Stimulated activated CD4-positive, alpha-beta T cell treated with anti-CD3 and anti-CD28 coated beads, Interleukin-2, amount 100 ng/mL, for 24 hours (primary cell): ENCODE measurements at regions not wholly inside any gene's neighbourhood (a gene's known extent, or its start where the extent isn't known, plus 50 kb on each side); places are given as distances from the start of the nearest gene placed in this dataset.

Source experiments
- DNase-seq, 2 donors: peaks; one replicate each; pipeline ENCODE4 v3.0.0-alpha.2; 2020

GRCh38 chr15:62935300-62936081 lies 107.1 kb upstream of the TPM1 start:
- DNase-seq, result no peak

GRCh38 chr15:62938825-62939224 lies 103.7 kb upstream of the TPM1 start:
- DNase-seq, result no peak

- no peak for DNase-seq
These were observed 102.3 kb upstream of the TPM1 start for GRCh38 chr15:62940093-62940754.

GRCh38 chr15:62940755-62941361 lies 101.7 kb upstream of the TPM1 start:
- no peak for DNase-seq

- no peak for DNase-seq
These were observed 100.8 kb upstream of the TPM1 start for GRCh38 chr15:62941699-62942098.

GRCh38 chr15:62942428-62942827 lies 100.1 kb upstream of the TPM1 start:
- DNase-seq, result no peak

- DNase-seq, result no peak
These were observed 97.5 kb upstream of the TPM1 start for GRCh38 chr15:62945063-62945462.

- DNase-seq, result no peak
These were observed 96.8 kb upstream of the TPM1 start for GRCh38 chr15:62945760-62946159.

- no peak for DNase-seq
These were observed 95.6 kb upstream of the TPM1 start for GRCh38 chr15:62946940-62947339.

- DNase-seq, result no peak
These were observed 92.0 kb upstream of the TPM1 start for GRCh38 chr15:62950462-62950931.

- DNase-seq, result no peak
These were observed 91.1 kb upstream of the TPM1 start for GRCh38 chr15:62951481-62951880.

- no peak for DNase-seq
These were observed 89.5 kb upstream of the TPM1 start for GRCh38 chr15:62953021-62953420.

GRCh38 chr15:62953496-62954045 lies 89.0 kb upstream of the TPM1 start:
- no peak for DNase-seq

- no peak for DNase-seq
These were observed 85.4 kb upstream of the TPM1 start for GRCh38 chr15:62957130-62957529.

GRCh38 chr15:62958528-62959363 lies 83.8 kb upstream of the TPM1 start:
- no peak for DNase-seq

GRCh38 chr15:62961134-62961533 lies 81.4 kb upstream of the TPM1 start:
- no peak for DNase-seq

GRCh38 chr15:62962101-62962995 lies 80.2 kb upstream of the TPM1 start:
- no peak for DNase-seq

GRCh38 chr15:62964251-62964650 lies 78.3 kb upstream of the TPM1 start:
- no peak for DNase-seq

GRCh38 chr15:62966294-62967078 lies 76.1 kb upstream of the TPM1 start:
- DNase-seq, result no peak

- no peak for DNase-seq
These were observed 73.8 kb upstream of the TPM1 start for GRCh38 chr15:62968699-62969098.
